ENCODE measurements at regions not wholly inside any gene's neighbourhood (a gene's known extent, or its start where the extent isn't known, plus 50 kb on each side); places are given as distances from the start of the nearest gene placed in this dataset.

DNA sequence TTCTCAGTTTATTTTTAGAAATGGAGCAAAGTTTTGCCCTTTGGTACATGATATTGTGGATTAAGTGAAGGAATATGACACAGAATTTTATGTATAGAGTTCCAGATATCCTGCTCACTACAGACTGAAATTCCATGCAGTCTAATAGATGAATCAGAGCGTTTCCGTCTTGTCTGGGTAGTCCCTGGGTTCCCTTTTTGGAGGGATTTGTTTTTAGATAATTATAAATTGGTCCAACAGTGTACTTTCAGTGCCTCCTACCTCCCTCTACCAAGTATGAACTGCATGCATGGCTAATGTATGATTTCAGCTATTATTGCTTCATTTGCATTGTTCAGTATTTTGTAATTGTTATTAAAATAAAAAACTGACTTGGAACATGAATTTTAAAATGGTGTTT lies 74.4 kb downstream of the SEPTIN7 start:
- ChIA-PET POLR2A (no interaction called here), CTCF (interaction anchor here (1.0 kb wide), 1 partner anchor 165 kb away, joined by 3 read pairs; no protein-coding TSS in a partner anchor)
- Histone ChIP-seq H3K4me1 (ENCODE audit: control insufficient read depth, extremely low read depth, insufficient read depth, low read length) (peaks cover 4% of the 10 kb centered on the region), H3K27me3 (ENCODE audit: control insufficient read depth in 2 of 2, insufficient read depth in 2 of 2, low read length in 2 of 2) (no peaks in the 10 kb centered on the region), H3K4me3 (replicated peaks in 1 of 3; ENCODE audit: insufficient read depth in 1 of 3, low read depth in 1 of 3, low read length in 3 of 3) (no peak overlapping the region), H3K9me1 (replicated peaks; ENCODE audit: control insufficient read depth, extremely low read depth, insufficient read depth, low read length) (no peaks in the 10 kb centered on the region), H2AFZ (ENCODE audit: low read depth, low read length) (no peak overlapping the region), H3K4me2 (ENCODE audit: insufficient read depth, low read length) (no peak overlapping the region), H4K20me1 (replicated peaks; ENCODE audit: control insufficient read depth, extremely low read depth, insufficient read depth, low read length) (peaks cover 2% of the 10 kb centered on the region), H3K27ac (ENCODE audit: insufficient read depth, low read depth, low read length) (no peak overlapping the region), H3K36me3 (ENCODE audit: control insufficient read depth in 2 of 2, extremely low read depth in 1 of 2, insufficient read depth in 2 of 2, low read length in 2 of 2) (peaks cover 0 to 2% of the 10 kb centered on the region in 2 experiments), H3K79me2 (ENCODE audit: control insufficient read depth, insufficient read depth, low read length) (peaks cover 16% of the 10 kb centered on the region), H3K9ac (replicated peaks; ENCODE audit: extremely low read depth, insufficient read depth, low read length) (no peak overlapping the region), H3K9me3 (replicated peaks; ENCODE audit: control insufficient read depth, insufficient read depth, low read length) (no peaks in the 10 kb centered on the region)
- TF ChIP-seq MYC (IDR thresholded peaks at IDR 0.05; ENCODE audit: low read depth, low read length), result no peak
- no peak for TF ChIP-seq JUN (IDR thresholded peaks at IDR 0.05; ENCODE audit: borderline replicate concordance, insufficient read depth, insufficient read length, low read depth)
- TF ChIP-seq POLR2A (IDR thresholded peaks at IDR 0.05; ENCODE audit: low read depth, low read length), result no peak
- TF ChIP-seq, protein P1, sequence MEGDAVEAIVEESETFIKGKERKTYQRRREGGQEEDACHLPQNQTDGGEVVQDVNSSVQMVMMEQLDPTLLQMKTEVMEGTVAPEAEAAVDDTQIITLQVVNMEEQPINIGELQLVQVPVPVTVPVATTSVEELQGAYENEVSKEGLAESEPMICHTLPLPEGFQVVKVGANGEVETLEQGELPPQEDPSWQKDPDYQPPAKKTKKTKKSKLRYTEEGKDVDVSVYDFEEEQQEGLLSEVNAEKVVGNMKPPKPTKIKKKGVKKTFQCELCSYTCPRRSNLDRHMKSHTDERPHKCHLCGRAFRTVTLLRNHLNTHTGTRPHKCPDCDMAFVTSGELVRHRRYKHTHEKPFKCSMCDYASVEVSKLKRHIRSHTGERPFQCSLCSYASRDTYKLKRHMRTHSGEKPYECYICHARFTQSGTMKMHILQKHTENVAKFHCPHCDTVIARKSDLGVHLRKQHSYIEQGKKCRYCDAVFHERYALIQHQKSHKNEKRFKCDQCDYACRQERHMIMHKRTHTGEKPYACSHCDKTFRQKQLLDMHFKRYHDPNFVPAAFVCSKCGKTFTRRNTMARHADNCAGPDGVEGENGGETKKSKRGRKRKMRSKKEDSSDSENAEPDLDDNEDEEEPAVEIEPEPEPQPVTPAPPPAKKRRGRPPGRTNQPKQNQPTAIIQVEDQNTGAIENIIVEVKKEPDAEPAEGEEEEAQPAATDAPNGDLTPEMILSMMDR (IDR thresholded peaks at IDR 0.05; ENCODE audit: extremely low read depth in 1 of 2, insufficient read depth in 1 of 2, low read depth in 1 of 2, low read length in 2 of 2), result no peak
- TF ChIP-seq EZH2 (IDR thresholded peaks at IDR 0.05; ENCODE audit: borderline replicate concordance, low read depth, low read length, severe bottlenecking), result no peak
- TF ChIP-seq, protein P2, sequence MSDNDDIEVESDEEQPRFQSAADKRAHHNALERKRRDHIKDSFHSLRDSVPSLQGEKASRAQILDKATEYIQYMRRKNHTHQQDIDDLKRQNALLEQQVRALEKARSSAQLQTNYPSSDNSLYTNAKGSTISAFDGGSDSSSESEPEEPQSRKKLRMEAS (IDR thresholded peaks at IDR 0.05; ENCODE audit: insufficient read depth, insufficient read length), result no peak
- TF ChIP-seq FOS (IDR thresholded peaks at IDR 0.05; ENCODE audit: borderline replicate concordance, insufficient read depth, low read length), result no peak
- no peak for TF ChIP-seq POLR2AphosphoS5 (IDR thresholded peaks at IDR 0.05; ENCODE audit: insufficient read depth, low read depth, low read length)
- TF ChIP-seq GATA2 (IDR thresholded peaks at IDR 0.05; ENCODE audit: insufficient read depth, insufficient read length, low read depth, low read length), result no peak
- BruUV-seq (replicated peaks), result no TSS peak
- no peak for DNase-seq (ENCODE audit: low read depth, low spot score)
- no peak for FAIRE-seq
- dilution Hi-C loops (cut with MboI; ENCODE audit: extremely low pct_ligation_motif_present, low sequenced_read_pairs), result no loop called here
- intact Hi-C loops (cut with micrococcal nuclease), result no loop called here

Measured in endothelial cell of umbilical vein (primary cell).